ENCODE measurements at regions not wholly inside any gene's neighbourhood (a gene's known extent, or its start where the extent isn't known, plus 50 kb on each side); places are given as distances from the start of the nearest gene placed in this dataset.
"Not testable (repeated sequence)": the region's sequence is repeated elsewhere in the genome, so short reads cannot be mapped to it uniquely, and the experiment has no call there.

- no peaks in the 10 kb centered on the region for H3K4me1 Mint-ChIP-seq
- H3K27ac Mint-ChIP-seq: no peak overlapping the region
- no peak overlapping the region for H3K4me3 Mint-ChIP-seq
- intact Hi-C loops (cut with micrococcal nuclease): no loop called here
- no peaks in the 10 kb centered on the region for H3K27me3 Mint-ChIP-seq
- no peaks in the 10 kb centered on the region for H3K36me3 Mint-ChIP-seq (ENCODE audit: low read depth)
- H3K9me3 Mint-ChIP-seq: no peaks in the 10 kb centered on the region
- DNase-seq: no peak
Measured at GRCh38 chr6:55033016-55033546, 141.2 kb upstream of the HCRTR2 start.

GRCh38 chr6:55034752-55035151 lies 139.6 kb upstream of the HCRTR2 start:
- Mint-ChIP-seq H3K27ac (no peak overlapping the region), H3K27me3 (no peaks in the 10 kb centered on the region), H3K36me3 (ENCODE audit: low read depth) (no peaks in the 10 kb centered on the region), H3K4me1 (no peaks in the 10 kb centered on the region), H3K9me3 (no peaks in the 10 kb centered on the region), H3K4me3 (no peak overlapping the region)
- no peak for DNase-seq
- intact Hi-C loops (cut with micrococcal nuclease): no loop called here

GRCh38 chr6:55040102-55040848 lies 134.0 kb upstream of the HCRTR2 start:
- Mint-ChIP-seq H3K4me3 (no peak overlapping the region), H3K36me3 (ENCODE audit: low read depth) (no peaks in the 10 kb centered on the region), H3K9me3 (no peaks in the 10 kb centered on the region), H3K27ac (no peak overlapping the region), H3K27me3 (no peaks in the 10 kb centered on the region), H3K4me1 (no peaks in the 10 kb centered on the region)
- intact Hi-C loops (cut with micrococcal nuclease): no loop called here
- DNase-seq: no peak

GRCh38 chr6:55046869-55047422 lies 127.4 kb upstream of the HCRTR2 start:
- H3K36me3 Mint-ChIP-seq (ENCODE audit: low read depth): no peaks in the 10 kb centered on the region
- intact Hi-C loops (cut with micrococcal nuclease): no loop called here

GRCh38 chr6:55047451-55048044 lies 126.8 kb upstream of the HCRTR2 start:
- H3K9me3 Mint-ChIP-seq: no peaks in the 10 kb centered on the region
- H3K27me3 Mint-ChIP-seq: no peaks in the 10 kb centered on the region
- intact Hi-C loops (cut with micrococcal nuclease): no loop called here
- DNase-seq: no peak
- no peaks in the 10 kb centered on the region for H3K4me1 Mint-ChIP-seq
- H3K36me3 Mint-ChIP-seq (ENCODE audit: low read depth): no peaks in the 10 kb centered on the region
- no peak overlapping the region for H3K4me3 Mint-ChIP-seq
- H3K27ac Mint-ChIP-seq: no peak overlapping the region

More at GRCh38 chr6:55046869-55047422, 127.4 kb upstream of the HCRTR2 start:
- no peak overlapping the region for H3K4me3 Mint-ChIP-seq
- DNase-seq: no peak
- no peak overlapping the region for H3K27ac Mint-ChIP-seq
- no peaks in the 10 kb centered on the region for H3K9me3 Mint-ChIP-seq
- no peaks in the 10 kb centered on the region for H3K4me1 Mint-ChIP-seq
- H3K27me3 Mint-ChIP-seq: no peaks in the 10 kb centered on the region

GRCh38 chr6:55049866-55050265 lies 124.4 kb upstream of the HCRTR2 start:
- H3K27ac Mint-ChIP-seq: no peak overlapping the region
- H3K4me3 Mint-ChIP-seq: no peak overlapping the region
- no peaks in the 10 kb centered on the region for H3K36me3 Mint-ChIP-seq (ENCODE audit: low read depth)
- intact Hi-C loops (cut with micrococcal nuclease): no loop called here
- no peaks in the 10 kb centered on the region for H3K27me3 Mint-ChIP-seq
- peaks cover 3% of the 10 kb centered on the region for H3K9me3 Mint-ChIP-seq
- DNase-seq: no peak
- no peaks in the 10 kb centered on the region for H3K4me1 Mint-ChIP-seq

GRCh38 chr6:55052846-55053245 lies 121.5 kb upstream of the HCRTR2 start:
- no peak overlapping the region for H3K27ac Mint-ChIP-seq
- peaks cover 3% of the 10 kb centered on the region for H3K9me3 Mint-ChIP-seq
- no peaks in the 10 kb centered on the region for H3K36me3 Mint-ChIP-seq (ENCODE audit: low read depth)
- no peaks in the 10 kb centered on the region for H3K27me3 Mint-ChIP-seq
- intact Hi-C loops (cut with micrococcal nuclease): no loop called here
- no peaks in the 10 kb centered on the region for H3K4me1 Mint-ChIP-seq
- no peak for DNase-seq
- H3K4me3 Mint-ChIP-seq: no peak overlapping the region

GRCh38 chr6:55058682-55059081 lies 115.6 kb upstream of the HCRTR2 start:
- no peak for DNase-seq
- Mint-ChIP-seq H3K27me3 (no peaks in the 10 kb centered on the region), H3K4me1 (no peaks in the 10 kb centered on the region), H3K36me3 (ENCODE audit: low read depth) (no peaks in the 10 kb centered on the region), H3K27ac (no peak overlapping the region), H3K9me3 (peaks cover 3% of the 10 kb centered on the region), H3K4me3 (no peak overlapping the region)
- intact Hi-C loops (cut with micrococcal nuclease): no loop called here

- Mint-ChIP-seq H3K4me3 (no peak overlapping the region), H3K27me3 (no peaks in the 10 kb centered on the region), H3K36me3 (ENCODE audit: low read depth) (no peaks in the 10 kb centered on the region), H3K4me1 (no peaks in the 10 kb centered on the region), H3K9me3 (no peaks in the 10 kb centered on the region), H3K27ac (no peak overlapping the region)
- intact Hi-C loops (cut with micrococcal nuclease): loop anchor here (5.0 kb wide), 1 partner anchor 348 kb away; no protein-coding TSS in a partner anchor
- no peak for DNase-seq
Measured at GRCh38 chr6:55064711-55065420, 109.4 kb upstream of the HCRTR2 start.

- no peaks in the 10 kb centered on the region for H3K27me3 Mint-ChIP-seq
- no peaks in the 10 kb centered on the region for H3K36me3 Mint-ChIP-seq (ENCODE audit: low read depth)
- no peak for DNase-seq
- H3K4me3 Mint-ChIP-seq: no peak overlapping the region
- H3K27ac Mint-ChIP-seq: no peak overlapping the region
- intact Hi-C loops (cut with micrococcal nuclease): loop anchor here (5.0 kb wide), 1 partner anchor 352 kb away; no protein-coding TSS in a partner anchor
- peaks cover 4% of the 10 kb centered on the region for H3K9me3 Mint-ChIP-seq
- H3K4me1 Mint-ChIP-seq: no peaks in the 10 kb centered on the region
Measured at GRCh38 chr6:55069132-55069781, 105.1 kb upstream of the HCRTR2 start.

GRCh38 chr6:55082021-55082420 lies 92.3 kb upstream of the HCRTR2 start:
- Mint-ChIP-seq H3K4me3 (no peak overlapping the region), H3K27me3 (no peaks in the 10 kb centered on the region), H3K27ac (no peak overlapping the region), H3K36me3 (ENCODE audit: low read depth) (no peaks in the 10 kb centered on the region), H3K4me1 (no peaks in the 10 kb centered on the region), H3K9me3 (peaks cover 6% of the 10 kb centered on the region)
- DNase-seq: no peak
- intact Hi-C loops (cut with micrococcal nuclease): no loop called here

- H3K36me3 Mint-ChIP-seq (ENCODE audit: low read depth); H3K27me3 Mint-ChIP-seq; intact Hi-C loops (cut with micrococcal nuclease); H3K4me1 Mint-ChIP-seq; H3K27ac Mint-ChIP-seq; DNase-seq; H3K4me3 Mint-ChIP-seq: not testable (repeated sequence)
- peaks cover 20% of the 10 kb centered on the region for H3K9me3 Mint-ChIP-seq
Measured at GRCh38 chr6:55088011-55088410, 86.3 kb upstream of the HCRTR2 start.

- Mint-ChIP-seq H3K36me3 (ENCODE audit: low read depth) (no peaks in the 10 kb centered on the region), H3K4me1 (no peaks in the 10 kb centered on the region), H3K27ac (no peak overlapping the region), H3K9me3 (peaks cover 20% of the 10 kb centered on the region), H3K27me3 (no peaks in the 10 kb centered on the region), H3K4me3 (no peak overlapping the region)
- no peak for DNase-seq
- intact Hi-C loops (cut with micrococcal nuclease): no loop called here
Measured at GRCh38 chr6:55088902-55089301, 85.4 kb upstream of the HCRTR2 start.
